HG03521 (cell line): ENCODE measurements at regions not wholly inside any gene's neighbourhood (a gene's known extent, or its start where the extent isn't known, plus 50 kb on each side); places are given as distances from the start of the nearest gene placed in this dataset.
"Not testable (repeated sequence)": the region's sequence is repeated elsewhere in the genome, so short reads cannot be mapped to it uniquely, and the experiment has no call there.

Experiments used
- ATAC-seq: cut with Tn5 transposase; IDR thresholded peaks from one replicate; pipeline ENCODE4 v1.9.1; 2021; ENCODE audit warnings: mild to moderate bottlenecking, moderate library complexity; ENCODE audit not compliant: unreplicated experiment

DNA sequence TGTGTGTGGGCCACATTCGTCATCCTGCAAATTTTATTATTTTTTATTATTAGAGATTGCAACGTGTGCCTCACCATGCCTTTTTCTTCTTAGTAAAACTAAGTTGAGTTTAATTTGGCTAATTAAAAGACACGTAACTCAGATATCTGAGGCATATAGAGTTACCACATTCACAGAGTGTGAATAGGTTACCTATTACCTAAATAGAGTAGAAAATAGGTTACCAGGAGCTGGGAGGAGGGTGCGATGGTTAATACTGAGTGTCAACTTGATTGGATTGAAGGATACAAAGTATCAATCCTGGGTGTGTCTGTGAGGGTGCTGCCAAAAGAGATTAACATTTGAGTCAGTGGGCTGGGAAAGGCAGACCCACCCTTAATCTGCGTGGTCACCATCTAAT lies 116.3 kb upstream of the CARD11 start:
- not testable (repeated sequence) for ATAC-seq

DNA sequence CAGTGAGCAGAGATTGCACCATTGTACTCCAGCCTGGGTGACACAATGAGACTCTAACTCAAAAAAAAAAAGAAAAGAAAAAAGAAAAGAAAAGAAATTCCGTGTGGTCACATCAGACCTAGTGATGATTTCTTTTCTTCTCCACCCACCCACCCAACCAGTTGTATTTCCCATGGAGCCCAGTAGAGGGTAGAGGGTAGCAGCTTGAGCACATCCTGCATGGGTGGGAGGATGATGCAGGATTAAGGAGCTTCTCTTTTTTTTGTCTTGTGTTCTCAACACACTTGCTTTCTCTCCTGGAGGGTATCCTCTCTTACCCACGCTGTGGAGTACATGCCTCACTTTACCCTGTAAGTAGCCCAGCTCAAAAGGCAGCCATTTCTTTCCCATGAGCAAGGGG lies 118.6 kb upstream of the CARD11 start:
- no peak for ATAC-seq

DNA sequence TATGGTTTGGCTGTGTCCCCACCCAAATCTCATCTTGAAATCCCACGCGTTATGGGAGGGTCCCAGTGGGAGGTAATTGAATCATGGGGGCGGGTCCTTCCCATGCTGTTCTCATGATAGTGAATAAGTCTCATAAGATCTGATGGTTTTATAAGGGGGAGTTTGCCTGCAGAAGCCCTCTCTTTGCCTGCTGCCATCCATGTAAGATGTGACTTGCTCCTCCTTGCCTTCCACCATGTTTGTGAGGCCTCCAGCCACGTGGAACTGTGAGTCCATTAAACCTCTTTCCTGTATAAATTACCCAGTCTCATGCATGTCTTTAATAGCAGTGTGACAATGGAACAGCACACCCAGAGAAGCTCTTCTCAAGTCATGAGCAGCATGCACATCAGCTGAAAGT lies 119.1 kb upstream of the CARD11 start:
- not testable (repeated sequence) for ATAC-seq

DNA sequence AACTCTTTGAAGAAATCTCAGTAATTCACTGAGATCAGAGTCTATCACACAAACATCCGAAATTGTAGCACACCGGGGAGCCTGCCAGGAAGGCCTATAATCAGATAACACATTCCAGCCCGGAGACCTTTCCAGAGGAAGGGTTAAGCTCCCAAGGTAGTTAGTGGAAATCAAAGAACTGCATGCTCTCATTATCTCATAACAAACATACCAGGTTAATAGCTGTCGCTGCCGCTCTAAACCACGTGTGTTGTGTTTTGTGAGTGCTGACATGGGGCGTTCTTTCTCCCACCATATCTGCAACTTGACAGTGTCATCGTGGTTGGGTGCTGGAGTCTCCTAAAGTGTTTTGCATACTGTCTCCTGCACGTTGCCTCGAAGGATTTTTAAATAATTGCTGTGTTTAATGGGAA lies 120.7 kb upstream of the CARD11 start:
- no peak for ATAC-seq

DNA sequence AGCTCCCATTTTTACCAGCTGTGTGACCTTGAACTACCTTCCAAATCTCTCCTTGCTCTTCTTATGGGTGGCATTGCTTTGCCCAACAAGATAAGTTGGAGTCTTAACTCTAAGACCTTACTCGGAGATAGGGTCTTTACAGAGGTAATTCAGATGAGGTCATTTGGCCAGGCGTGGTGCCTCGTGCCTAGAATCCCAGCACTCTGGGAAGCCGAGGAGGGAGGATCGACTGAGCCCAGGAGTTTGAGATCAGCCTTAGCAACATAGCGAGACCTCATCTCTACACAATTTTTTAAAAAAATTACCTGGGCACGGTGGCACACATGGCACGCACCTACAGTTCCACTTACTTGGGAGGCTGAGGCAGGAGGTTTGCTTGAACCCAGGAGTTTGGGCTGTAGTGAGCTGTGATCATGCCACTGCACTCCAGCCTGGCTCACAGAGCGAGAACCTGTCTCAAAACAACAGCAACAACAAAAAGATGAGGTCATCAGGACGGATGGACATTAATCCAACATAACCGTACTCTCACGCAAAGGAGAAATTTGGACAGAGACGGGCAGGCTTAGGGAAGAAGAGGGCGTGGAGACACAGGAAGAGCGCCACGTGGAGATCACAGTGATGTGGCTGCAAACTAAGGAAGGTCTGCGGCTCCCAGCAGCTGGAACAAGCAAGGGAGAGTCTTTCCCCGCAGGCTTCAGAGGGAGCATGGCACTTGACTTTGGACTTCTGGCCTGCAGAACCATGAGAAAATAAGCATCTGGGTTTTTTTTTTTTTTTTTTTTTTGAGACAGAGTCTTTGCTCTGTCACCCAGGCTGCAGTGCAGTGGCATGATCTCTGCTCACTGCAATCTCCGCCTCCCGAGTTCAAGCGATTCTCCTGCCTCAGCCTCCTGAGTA lies 122.3 kb upstream of the CARD11 start:
- no peak for ATAC-seq

DNA sequence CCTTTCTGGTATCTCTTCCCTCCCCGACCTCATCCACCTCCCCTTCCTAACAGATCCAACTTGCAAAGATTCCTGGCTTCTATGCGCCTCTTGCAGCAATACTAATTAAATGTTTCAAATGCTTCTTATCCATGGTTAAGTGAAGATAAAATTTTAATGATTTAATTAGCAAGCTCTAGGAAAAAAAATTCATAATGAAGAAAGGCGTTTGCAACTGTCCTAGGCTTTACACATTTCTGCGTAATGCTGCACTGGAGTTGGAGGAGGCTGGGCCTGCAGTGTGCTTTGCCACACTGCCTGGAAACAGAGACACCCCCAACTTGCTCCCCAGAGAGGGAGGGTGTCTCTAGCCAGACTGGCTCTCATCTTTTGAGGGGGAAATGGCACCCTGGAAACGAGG lies 123.9 kb upstream of the CARD11 start:
- ATAC-seq, result no peak

DNA sequence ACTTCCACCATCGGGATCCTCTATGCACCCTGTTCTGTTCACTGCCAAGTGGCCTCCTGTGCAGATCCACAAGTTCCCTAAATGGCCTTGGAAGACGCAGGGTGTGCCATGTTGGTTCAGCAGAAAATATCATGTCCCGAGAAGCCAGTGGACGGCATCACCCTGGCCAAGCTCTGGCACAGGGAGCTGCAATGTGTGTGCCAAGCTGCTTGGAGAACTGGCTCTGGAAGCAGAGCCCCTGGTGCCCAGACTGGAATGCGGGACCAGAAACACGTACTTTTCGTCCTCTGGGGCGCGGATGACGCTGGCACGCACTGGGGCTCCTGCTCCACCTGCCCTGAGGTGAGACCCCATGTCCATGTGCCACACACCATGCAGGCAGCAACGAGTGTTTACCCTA lies 124.7 kb upstream of the CARD11 start:
- ATAC-seq, result no peak

DNA sequence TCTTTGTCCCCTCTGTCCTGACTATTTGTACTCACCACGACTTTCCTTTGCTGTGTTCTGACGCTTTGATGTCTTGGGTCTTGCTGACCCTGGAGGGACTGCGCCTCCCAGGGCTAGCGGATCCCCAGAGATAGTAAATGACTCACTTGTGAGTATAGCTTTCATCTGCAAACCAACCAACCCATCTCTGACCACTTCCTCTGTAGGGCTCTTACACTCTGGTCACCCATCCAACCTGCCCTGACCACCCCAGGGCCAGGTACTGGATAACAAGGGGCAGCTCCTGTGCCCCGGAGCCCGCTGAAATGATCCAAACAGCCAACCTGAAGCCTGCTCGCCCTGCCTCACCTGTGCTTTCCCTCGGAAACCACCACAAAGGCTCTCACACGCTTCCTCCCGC lies 125.2 kb upstream of the CARD11 start:
- ATAC-seq, result no peak

DNA sequence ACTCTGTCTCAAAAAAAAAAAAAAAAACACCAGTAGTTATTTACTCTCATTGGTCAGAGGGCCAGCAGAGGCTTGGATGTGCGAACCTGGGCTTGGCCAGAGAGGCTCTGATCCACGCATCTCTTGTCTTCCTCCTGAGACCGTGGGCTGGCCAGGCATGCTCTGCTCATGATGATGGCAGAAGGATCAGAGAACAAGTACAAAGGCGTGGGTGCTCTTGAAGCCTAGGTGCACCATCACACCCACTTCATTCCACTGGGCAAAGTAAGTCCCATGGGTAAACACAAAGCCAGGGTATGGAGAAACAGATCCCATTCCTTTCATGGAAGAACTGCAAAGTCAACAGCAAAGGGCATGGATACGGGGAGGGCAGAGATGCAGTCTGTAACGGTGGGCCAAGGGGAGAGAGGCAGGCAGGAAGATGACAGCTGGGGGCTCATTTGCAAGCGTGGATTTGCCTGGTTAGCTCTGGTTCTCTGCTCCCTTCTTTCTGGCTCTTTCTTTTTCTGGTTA lies 128.2 kb upstream of the SDK1 start:
- no peak for ATAC-seq

DNA sequence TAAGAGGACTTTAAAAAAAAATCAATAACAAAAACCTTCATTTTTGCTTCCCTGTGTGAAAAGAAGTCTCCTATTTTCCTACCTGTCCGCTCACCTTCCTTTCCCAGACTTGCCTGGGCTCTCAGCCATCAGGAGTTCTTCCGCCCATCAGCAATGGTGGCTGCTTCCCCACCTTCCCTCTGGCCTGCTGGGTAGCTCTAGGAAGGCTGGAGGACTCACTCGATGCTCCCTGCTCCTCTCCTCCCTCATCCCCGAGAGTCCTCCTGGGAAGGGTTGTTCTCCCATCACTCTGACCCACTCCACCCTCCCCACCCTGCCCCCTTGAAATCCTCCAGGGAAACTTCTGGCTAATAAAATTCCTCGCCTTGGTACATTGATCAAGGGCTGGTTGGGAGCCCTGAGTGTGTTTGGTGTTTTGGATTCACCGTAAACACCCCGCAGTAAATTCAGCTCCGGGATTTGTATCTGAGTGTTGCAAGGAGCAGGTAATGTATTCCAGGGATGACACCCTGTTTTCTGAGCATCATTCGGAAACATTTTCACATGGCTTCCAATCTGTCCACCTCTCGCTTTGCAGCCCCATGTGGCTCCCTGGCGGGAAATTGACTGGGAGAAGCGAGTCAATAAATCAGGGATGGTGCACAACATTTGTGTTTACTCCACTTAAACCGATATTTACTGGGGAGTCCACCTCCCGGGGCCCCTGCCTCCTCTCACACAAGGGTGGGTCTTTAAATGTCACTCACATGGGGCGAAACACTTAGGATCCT lies 126.4 kb upstream of the SDK1 start:
- ATAC-seq, result no peak

DNA sequence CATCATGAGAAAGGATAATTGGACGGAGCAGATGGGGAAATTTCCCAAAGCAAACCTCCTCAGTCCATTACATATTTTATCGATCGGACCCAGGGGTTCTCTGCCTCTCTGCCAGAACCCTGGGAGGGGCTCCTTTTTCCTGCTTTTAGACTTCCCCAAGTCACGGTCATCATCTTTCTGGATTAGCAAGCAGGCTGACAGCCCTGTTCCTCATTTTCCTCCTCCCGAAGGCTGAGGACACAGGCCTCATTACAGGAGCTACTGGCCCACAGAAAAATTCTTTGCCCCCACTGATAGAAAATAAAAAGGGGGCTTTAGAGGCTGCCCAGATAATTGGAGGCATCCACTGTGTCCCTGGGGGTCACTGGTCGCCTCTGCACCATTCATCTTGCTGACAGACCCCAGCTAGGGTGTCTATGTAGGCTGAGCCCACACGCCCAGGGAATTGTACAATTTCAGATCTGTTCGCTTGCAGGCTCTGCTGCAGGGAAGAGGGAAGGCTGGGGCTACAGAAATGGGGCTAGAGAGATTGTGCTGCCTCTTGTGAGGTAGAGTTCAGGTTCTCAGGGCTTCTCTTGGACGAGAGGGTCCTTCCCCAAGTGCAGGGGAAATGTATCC lies 125.7 kb upstream of the SDK1 start:
- ATAC-seq, result no peak

DNA sequence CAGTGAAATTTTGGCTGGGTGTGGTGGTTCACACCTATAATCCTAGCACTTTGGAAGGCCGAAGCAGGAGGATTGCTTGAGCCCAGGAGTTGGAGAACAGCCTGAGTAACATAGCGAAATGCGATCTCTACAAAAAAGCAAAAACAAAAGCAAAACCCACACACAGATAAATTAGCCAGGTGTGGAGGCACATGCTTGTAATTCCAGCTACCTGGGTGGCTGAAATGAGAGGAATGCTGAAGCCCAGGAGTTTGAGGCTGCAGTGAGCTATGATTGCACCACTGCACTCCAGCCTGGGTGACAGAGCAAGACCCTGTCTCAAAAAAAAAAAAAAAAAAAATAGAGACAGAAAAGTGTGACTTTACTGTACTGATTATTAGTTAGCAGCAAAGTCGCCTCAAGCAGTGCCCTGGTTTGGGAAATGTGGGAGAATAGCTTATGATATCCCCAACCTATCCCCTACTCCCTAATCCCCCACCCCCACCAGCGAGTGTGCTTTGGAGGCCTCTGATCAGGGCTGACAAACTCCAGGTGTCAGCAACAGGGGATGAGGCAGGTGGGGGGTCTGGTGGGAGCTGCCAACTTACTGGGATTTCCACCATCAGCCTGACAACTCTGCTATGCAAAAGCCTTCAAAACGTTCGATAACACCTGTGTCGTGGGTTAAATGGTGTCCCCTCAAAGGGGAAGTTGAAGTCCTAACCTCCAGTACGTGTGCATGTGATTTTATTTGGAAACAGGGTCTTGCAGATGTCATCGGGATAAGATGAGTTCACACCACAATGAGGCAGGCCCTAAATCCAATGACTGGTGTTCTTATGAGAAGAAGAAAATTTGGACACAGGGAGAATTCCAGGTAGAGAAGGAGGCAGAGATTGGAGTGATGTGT lies 124.7 kb upstream of the SDK1 start:
- ATAC-seq, result no peak

DNA sequence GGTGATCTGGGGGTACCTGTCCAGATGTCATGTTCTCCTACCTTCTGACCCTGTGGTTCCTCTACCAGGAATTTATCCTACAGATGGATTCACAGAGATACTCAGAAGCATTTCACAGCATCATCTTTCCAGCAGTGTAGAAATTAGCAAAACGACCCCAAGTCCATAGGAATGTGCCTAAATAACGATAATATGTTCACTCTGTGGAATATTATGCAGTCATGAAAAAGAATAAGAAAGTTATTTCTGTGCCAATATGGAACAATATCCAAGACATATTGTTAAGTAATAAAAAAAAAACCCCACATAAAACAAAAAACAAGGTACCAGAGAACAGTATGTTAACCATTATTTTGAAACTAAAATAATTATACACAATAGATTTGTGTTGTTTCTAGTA lies 123.8 kb upstream of the SDK1 start:
- ATAC-seq, result no peak

DNA sequence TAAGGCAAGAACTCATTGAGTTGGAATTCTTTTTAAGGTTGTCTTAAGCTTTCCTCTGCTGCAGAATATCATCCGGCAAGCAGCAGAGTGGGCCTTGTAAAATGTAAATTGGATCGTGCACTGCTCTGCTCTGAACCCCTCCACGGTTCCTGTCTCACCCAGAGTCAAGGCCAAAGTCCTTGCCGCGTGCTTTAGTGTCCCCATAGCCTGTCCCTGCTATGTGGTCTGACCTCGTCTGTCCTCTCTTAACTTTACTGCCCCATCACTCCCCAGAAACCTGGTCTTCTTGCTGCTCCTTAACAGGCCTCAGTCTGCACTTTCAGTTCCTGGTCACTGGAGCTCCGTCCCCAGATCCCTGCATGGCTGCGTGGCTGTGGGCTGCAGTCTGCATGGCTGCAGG lies 121.6 kb upstream of the SDK1 start:
- no peak for ATAC-seq

DNA sequence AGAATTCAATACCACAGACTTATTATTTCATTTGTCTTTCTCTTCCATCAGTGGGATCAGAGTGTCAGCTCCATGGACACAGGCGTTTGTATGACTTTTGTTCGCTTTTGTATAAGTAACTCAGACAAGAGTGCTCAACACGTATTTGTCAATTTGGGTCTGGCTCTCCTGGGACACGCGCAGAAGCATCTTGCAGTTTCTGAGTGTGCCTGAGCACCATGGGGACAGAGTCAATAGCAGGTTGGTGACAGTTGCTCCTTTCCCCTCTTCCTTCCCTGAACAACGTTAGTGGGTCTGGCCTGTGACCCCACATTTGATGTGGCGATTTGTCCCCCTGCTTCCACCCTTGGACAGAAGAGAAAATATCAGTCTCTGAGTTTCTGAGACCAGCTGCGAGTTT lies 120.4 kb upstream of the SDK1 start:
- ATAC-seq, result no peak

DNA sequence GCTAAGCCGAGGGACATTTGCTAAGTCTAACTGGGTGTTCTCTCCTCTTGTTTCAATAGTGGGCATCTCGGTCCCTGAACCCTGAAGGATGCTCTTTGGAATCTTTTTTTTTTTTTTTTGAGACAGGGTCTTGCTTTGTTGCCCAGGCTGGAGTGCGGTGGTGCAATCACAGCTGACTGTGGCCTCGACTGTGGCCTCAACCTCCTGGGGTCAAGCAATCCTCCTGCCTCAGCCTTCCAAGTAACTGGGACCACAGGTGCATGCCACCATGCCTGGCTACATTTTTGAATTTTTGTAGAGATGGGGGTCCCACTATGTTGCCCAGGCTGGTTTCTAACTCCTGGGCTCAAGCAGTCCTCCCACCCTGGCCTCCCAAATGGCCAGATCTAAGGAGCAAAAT lies 119.0 kb upstream of the SDK1 start:
- not testable (repeated sequence) for ATAC-seq

DNA sequence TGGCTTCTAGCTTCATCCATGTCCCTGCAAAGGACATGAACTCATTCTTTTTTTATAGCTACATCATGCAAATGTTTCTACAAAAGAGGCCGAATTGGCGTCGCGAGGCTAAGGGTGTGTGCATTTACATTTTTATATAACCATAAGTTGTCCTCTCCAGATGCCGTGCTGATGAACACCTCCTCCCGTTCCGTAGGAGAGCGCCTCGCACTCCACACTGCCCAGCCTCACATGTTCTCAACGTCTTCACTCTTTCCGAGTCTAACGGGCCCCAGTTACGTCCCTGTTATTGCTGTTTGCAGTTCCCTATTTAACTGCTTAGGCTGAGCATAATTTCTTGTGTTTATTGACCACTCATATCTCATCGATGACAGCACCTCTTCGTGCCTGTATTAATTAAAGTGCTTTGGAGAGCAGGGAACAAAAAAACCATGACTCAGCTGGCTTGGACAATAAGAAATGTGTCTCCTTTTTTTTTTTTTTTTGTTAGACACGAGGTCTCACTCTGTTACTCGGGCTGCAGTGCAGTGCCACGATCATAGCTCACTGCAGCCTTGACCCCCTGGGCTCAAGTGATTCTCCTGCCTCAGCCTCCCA lies 113.5 kb upstream of the SDK1 start:
- no peak for ATAC-seq

DNA sequence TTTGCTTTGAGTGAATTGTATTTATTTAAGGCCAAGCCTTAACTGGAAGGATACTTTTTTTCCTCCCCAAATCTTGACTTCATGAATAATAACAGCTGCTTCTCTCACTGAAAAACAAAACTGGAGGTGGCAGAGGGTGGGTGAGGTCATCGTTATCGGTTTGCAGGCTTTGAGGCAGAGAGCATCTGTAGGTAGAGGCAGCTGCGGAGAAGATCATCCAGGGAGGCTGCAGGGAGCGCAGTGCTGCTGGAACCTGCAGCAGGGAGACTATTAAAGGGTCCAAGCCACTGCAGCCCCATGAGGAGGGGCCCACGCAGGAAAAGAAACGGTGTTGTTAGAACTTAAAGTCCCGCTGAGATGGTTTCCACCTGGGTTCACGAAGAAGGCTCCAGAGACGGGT lies 112.1 kb upstream of the SDK1 start:
- ATAC-seq, result no peak

DNA sequence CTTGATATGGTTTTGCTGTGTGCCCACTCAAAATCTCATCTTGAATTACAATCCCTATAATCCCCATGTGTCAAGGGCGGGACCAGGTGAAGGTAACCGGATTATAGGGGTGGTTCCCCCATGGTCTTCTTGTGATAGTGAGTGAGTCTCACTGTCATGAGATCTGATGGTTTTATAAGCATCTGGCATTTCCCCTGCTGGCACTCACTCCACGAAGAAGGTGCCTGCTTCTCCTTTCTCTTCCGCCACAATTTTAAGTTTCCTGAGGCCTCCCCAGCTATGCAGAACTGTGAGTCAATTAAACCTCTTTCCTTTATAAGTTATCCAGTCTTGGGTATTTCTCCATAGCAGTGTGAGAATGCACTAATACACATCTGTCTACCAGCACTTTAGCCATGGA lies 109.5 kb upstream of the SDK1 start:
- no peak for ATAC-seq

DNA sequence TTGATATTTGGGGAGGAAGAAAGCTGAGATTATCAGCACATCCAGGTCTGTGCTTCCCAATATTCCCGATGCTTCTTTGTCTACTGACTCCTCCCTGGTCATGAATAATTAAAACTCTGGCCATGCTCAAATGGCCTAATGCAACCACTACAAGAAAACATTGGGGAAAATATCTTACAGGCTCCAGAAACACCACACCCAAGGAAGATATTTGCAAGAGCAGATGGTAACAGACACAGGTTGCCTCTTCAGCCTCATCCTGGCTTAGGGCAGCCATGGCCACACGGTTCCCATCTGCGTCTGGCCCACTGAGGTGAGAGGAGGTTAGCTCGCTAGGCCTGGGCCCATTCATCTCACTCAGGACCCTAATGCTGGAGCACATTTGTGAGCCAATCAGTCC lies 108.4 kb upstream of the SDK1 start:
- ATAC-seq, result no peak
